HFFc6 (cell line): ENCODE measurements at regions not wholly inside any gene's neighbourhood (a gene's known extent, or its start where the extent isn't known, plus 50 kb on each side); places are given as distances from the start of the nearest gene placed in this dataset.

Source experiments
- DNase-seq: peaks from one replicate; pipeline ENCODE4 v3.0.0-alpha.2; 2018
- H3K27ac Mint-ChIP-seq: 2 replicates; pipeline ENCODE4 v1.8.0; 2020; ENCODE audit warnings: mild to moderate bottlenecking, mixed read lengths
- H3K27me3 Mint-ChIP-seq: 2 replicates; pipeline ENCODE4 v1.8.0; 2021; ENCODE audit warnings: mild to moderate bottlenecking, moderate library complexity, mixed read lengths; ENCODE audit not compliant: insufficient read depth
- H3K36me3 Mint-ChIP-seq: 2 replicates; pipeline ENCODE4 v1.8.0; 2021; ENCODE audit warnings: low read depth, mixed read lengths
- H3K4me1 Mint-ChIP-seq: 2 replicates; pipeline ENCODE4 v1.8.0; 2020; ENCODE audit warnings: low read depth, mixed read lengths
- H3K4me3 Mint-ChIP-seq: 2 replicates; pipeline ENCODE4 v1.8.0; 2020; ENCODE audit warnings: mild to moderate bottlenecking, moderate library complexity, mixed read lengths
- H3K9me3 Mint-ChIP-seq: 2 replicates; pipeline ENCODE4 v1.8.0; 2020; ENCODE audit warnings: mild to moderate bottlenecking, mixed read lengths
- TF ChIP-seq, protein P1 (sequence below): fragments of 200-600 bp; sonication (generic); IDR thresholded peaks from 2 replicates; pipeline ENCODE4 v1.5.0; 2021; ENCODE audit warnings: antibody characterized with exemption, mild to moderate bottlenecking

DNA sequence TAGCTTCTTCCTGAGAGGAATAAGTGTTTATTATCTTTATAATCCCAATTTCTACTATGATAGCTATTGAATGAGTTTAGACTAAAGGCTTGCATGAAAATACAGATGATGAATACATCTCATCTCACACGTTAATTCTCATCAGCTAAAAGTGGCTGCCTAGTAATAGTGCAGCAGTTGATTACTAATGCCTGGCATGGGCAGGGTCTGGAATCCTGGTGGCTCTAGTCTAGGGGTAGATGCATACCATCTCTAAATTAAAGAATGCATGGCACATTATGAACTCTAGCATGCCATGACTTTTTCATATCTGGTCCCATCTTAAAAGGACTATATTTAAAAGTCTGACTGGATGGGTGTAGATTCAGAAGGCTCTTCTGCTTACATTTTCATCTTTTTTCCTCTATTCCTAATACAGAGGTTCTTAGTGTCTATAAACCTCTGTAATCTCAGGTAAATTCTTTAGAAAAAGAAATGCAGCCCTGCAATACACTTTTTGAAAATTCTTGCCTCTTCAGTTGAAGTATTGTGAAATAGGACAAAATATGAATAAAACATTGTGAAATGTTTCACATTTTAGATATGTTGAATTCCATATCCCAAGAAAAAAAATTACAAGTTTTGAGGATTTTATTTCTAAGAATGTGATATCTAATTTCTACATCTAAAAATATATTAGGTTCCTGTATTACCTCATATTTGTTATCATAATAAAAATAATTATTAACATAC lies 187.6 kb downstream of the C11orf87 start:
- no peak overlapping the region for H3K4me3 Mint-ChIP-seq
- H3K9me3 Mint-ChIP-seq, result peaks cover 16% of the 10 kb centered on the region; the same call in 1 of the 2 replicates
- DNase-seq, result no peak
- no peaks in the 10 kb centered on the region for H3K4me1 Mint-ChIP-seq
- no peaks in the 10 kb centered on the region for H3K36me3 Mint-ChIP-seq
- no peak overlapping the region for H3K27ac Mint-ChIP-seq
- TF ChIP-seq, protein P1, sequence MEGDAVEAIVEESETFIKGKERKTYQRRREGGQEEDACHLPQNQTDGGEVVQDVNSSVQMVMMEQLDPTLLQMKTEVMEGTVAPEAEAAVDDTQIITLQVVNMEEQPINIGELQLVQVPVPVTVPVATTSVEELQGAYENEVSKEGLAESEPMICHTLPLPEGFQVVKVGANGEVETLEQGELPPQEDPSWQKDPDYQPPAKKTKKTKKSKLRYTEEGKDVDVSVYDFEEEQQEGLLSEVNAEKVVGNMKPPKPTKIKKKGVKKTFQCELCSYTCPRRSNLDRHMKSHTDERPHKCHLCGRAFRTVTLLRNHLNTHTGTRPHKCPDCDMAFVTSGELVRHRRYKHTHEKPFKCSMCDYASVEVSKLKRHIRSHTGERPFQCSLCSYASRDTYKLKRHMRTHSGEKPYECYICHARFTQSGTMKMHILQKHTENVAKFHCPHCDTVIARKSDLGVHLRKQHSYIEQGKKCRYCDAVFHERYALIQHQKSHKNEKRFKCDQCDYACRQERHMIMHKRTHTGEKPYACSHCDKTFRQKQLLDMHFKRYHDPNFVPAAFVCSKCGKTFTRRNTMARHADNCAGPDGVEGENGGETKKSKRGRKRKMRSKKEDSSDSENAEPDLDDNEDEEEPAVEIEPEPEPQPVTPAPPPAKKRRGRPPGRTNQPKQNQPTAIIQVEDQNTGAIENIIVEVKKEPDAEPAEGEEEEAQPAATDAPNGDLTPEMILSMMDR, result no peak
- no peaks in the 10 kb centered on the region for H3K27me3 Mint-ChIP-seq

DNA sequence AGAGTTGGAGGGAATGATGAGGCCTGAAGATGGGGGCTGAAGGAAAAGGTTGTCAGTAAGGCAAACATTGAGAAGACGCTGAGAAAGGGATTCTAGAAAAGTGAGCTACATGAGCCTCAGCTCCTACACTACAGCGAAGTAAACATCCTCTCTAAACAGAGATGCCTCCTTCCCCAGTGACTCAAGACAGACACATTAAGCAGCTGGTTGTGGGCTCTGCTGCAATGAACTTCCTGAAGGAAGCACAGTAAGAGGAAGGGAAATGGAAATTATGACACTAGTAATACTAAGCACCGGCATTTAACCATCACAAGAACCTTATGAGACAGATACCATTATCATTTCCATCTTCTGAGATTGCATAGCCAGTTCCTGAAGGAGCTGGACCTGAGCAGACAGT lies 190.5 kb downstream of the C11orf87 start:
- H3K27me3 Mint-ChIP-seq, result no peaks in the 10 kb centered on the region
- no peak for DNase-seq
- H3K4me1 Mint-ChIP-seq, result no peaks in the 10 kb centered on the region
- H3K27ac Mint-ChIP-seq, result no peak overlapping the region
- H3K36me3 Mint-ChIP-seq, result no peaks in the 10 kb centered on the region
- H3K9me3 Mint-ChIP-seq, result peaks cover 16% of the 10 kb centered on the region; the same call in 1 of the 2 replicates
- no peak overlapping the region for H3K4me3 Mint-ChIP-seq
- TF ChIP-seq, protein P1, result no peak

DNA sequence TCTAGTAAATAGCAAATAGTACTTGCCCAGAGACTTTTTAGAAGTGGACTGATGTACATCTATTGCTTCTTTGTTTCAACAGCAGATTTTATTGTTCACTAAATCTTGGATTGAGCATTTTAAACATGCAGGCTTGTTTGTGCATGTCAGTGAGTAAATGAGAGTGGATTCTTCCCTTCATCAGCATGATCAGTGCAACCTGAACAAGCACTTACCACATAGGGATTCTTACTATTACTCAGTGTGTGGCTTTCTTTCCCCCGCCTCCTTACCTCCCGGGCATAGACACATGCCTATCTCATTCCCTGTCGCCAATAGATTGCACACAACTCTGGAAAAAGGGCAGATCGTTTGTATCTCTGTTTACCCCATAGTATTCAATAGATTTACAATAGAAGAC lies 197.5 kb downstream of the C11orf87 start:
- no peak for DNase-seq
- H3K27ac Mint-ChIP-seq, result no peak overlapping the region
- H3K4me3 Mint-ChIP-seq, result no peak overlapping the region
- H3K36me3 Mint-ChIP-seq, result no peaks in the 10 kb centered on the region
- TF ChIP-seq, protein P1, result no peak
- H3K27me3 Mint-ChIP-seq, result no peaks in the 10 kb centered on the region; the same call in 1 of the 2 replicates
- no peaks in the 10 kb centered on the region for H3K4me1 Mint-ChIP-seq
- H3K9me3 Mint-ChIP-seq, result peaks cover 10% of the 10 kb centered on the region; the same call in 1 of the 2 replicates

DNA sequence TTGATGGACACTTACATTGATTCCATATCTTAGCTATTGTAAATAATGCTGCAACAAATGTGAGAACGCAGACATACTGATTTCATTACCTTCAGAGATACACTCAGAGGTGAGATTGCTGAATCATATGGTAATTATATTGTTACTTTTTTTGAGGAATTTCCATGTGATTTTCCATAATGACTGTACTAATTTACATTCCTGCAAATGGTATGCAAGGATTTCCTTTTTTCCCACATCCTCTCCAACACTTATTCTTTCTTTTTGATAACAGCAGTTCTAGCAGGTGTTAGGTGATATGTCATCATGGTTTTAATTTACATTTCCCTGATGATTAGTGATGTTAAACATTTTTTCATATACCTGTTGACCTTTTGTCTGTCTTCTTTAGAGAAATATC lies 207.7 kb downstream of the C11orf87 start:
- Mint-ChIP-seq H3K9me3 (peaks cover 17% of the 10 kb centered on the region), H3K36me3 (no peaks in the 10 kb centered on the region), H3K4me3 (no peak overlapping the region), H3K27me3 (peaks cover 3% of the 10 kb centered on the region), H3K4me1 (no peaks in the 10 kb centered on the region), H3K27ac (no peak overlapping the region)
- TF ChIP-seq, protein P1, result no peak
- no peak for DNase-seq

DNA sequence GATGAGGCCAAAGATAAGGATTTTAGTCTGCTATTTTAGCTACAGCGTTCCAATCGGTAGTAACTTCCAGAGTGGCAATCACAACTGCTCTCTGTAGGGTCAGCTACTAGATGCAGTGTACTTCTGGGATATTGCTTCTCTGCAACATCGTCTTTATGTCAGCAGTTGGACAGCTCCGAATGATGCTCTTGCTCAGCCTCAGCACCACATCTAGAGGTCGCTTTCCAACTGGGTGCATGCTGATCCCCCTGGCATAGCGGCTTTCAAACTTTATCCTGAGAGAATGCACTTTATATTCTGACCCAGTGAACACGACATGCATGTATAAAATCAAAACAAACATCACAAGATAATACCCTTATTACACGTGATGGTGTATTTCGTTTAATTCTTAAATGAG lies 219.6 kb downstream of the C11orf87 start:
- Mint-ChIP-seq H3K4me3 (no peak overlapping the region), H3K27me3 (no peaks in the 10 kb centered on the region), H3K4me1 (no peaks in the 10 kb centered on the region), H3K27ac (no peak overlapping the region), H3K9me3 (peaks cover 4% of the 10 kb centered on the region; the same call in 1 of the 2 replicates), H3K36me3 (no peaks in the 10 kb centered on the region)
- DNase-seq, result peak; percentile 6
- TF ChIP-seq, protein P1, result peak; percentile 11; the same call in 1 of the 2 replicates
